ENCODE measurements at regions not wholly inside any gene's neighbourhood (a gene's known extent, or its start where the extent isn't known, plus 50 kb on each side); places are given as distances from the start of the nearest gene placed in this dataset.
A peak's percentile ranks its signal among the peaks of the same experiment; 100 is the strongest.

DNA sequence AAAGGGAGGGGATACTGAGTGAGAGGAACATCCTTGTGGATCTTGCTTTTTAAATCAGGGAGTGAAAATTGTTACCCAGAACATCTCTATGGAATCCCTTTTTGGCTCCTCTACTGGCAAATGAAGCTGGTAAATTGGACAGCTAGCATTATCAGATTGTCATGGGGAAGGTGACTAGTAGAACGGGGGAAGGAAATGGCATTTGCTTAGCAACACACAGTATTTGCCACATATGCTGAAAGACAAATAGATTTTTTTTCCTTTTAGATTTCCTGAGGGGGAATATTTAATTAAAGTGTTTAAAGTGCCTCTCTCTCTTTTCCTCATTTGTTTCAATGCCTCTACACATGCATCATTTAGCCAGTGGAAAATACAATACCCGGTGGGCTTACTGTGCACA is 573.5 kb downstream of the BCKDHB start:
- no peak for DNase-seq

DNA sequence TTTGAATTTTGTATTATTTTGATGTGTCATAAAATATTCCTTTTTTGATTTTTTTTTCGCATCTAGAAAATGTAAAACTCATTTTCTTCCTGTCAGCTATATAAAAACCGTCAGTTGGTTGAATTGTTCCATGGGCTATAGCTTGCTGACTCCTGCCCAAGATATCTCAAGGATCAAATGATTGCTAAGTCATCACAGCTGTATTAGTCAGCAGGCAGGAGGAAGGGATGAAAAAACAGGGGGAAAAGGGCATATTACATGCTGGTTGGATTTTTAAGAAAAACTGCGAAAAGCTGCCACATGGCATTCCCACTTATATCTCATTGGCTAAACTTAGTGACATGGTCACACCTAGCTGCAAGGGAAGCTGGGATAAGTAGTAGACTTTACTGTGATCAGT is 569.9 kb downstream of the BCKDHB start:
- DNase-seq, result no peak

- no peak for DNase-seq
Observed at GRCh38 chr6:80674669-80675068, 568.2 kb downstream of the BCKDHB start.

DNA sequence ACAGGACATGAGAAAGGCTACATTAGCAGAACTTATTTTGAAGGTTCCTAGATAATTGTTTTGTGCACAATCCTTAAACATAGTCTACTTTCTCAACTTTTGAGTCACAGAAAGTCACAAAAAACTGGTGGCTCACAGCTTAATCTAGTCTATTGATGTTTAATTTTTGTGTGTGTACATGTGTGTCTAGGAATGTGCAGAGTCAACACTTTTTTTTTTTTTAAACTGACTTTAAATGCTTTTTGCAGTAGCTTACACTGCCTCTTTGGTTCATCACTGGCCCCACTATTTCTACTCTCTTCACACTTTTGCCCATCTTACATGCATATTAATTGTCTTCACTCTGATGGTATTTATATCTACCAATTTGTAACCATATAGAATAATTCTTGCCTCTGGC is 566.9 kb downstream of the BCKDHB start:
- DNase-seq, result no peak

- DNase-seq, result no peak
Observed at GRCh38 chr6:80667006-80667405, 560.5 kb downstream of the BCKDHB start.

DNA sequence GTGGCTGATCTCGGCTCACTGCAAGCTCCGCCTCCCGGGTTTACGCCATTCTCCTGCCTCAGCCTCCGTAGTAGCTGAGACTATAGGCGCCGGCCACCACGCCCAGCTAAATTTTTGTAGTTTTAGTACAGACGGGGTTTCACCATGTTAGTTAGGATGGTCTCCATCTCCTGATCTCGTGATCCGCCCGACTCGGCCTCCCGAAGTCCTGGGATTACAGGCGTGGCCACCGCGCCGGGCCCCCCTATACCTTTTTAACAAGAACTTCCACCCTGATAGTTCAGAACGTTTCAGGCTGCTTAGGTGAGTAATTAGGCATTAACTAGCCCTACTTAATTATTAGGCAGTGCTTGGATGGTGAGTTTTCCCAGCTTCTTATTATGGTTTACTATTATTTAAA is 552.5 kb downstream of the BCKDHB start:
- DNase-seq, result no peak

GRCh38 chr6:80647156-80647555 is 540.7 kb downstream of the BCKDHB start:
- no peak for DNase-seq

DNA sequence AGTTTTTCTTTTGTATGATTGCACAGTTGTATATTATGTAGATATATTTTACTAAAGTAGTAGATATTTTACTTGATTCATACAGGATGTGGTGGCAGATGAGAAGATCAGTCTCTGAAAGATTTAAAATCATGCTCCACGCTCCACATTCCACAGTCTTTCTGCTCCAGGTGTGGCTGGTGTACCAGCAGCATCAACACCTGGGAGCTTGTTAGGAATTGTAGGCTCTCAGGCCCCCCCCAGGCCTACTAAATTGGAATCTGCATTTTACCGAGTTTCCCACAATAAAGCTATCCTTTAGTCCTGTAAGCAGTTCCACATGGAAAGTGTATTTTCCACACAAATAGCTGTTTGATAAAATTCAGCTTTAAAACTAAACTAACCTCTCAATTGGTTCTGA is 537.4 kb downstream of the BCKDHB start:
- no peak for DNase-seq

GRCh38 chr6:80642452-80642851 is 536.0 kb downstream of the BCKDHB start:
- no peak for DNase-seq

DNA sequence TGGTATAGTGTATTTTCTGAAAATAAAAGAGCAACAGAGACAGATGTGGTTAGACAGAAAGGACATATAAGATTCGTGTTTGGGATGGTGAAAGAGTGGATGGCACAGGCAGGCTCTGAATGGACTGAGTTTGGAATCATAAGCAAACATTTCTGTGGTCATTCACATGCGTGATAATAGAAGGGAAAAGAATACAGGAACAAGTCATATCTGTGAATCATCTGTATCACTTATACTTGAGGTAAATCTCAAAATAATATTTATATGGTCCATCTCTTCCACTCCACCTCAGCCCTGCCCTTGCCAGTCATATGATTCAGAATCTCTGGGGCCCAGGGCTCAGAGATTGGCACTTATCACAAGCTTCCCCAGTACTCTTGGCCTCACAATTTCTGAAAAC is 535.1 kb downstream of the BCKDHB start:
- no peak for DNase-seq

GRCh38 chr6:80640176-80640575 is 533.7 kb downstream of the BCKDHB start:
- no peak for DNase-seq

DNA sequence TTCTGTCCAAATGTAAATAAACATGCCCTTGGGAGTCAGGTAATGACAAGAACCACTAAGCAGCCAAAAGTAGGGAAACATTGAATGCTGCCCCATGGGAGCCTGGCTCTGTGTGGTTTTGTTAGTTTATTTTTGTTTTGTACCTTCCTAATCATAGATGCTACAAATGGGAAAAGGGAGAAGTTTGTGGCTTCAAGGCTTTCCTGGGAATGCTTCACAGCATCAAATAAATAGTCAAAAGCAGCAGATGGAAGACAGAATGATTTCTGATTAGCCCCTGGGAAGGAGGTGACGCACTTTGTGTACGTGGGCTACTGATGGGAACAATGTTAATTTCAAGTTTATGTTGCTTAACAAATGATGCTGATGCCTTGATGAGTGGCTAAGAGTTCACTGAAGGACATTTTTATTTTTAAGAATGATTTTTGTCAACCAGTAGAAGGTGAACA is 532.7 kb downstream of the BCKDHB start:
- DNase-seq, result no peak

GRCh38 chr6:80638213-80639055 is 532.0 kb downstream of the BCKDHB start:
- peak; percentile 24 for DNase-seq

DNA sequence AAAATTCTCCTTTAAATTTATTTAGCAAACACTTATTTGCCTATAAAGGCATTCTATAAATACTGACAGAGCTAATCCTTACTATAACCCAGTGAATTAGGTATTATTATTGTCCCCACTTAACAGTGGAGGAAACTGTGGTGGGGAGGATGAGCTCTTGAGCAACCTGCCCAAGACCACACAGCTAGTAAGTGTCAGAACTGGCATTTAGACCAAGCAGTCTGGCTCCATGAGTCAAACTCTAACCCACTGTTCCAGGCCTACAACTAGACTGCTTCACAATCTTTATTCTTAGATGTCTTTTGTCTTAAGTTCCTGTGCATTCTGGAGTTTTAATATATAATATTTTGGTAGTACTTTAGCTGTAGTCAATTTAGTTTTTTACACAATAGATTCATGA is 530.8 kb downstream of the BCKDHB start:
- DNase-seq, result no peak

GRCh38 chr6:80636689-80637088 is 530.2 kb downstream of the BCKDHB start:
- DNase-seq, result no peak

GRCh38 chr6:80633412-80633811 is 526.9 kb downstream of the BCKDHB start:
- DNase-seq, result no peak

GRCh38 chr6:80625405-80625804 is 518.9 kb downstream of the BCKDHB start:
- no peak for DNase-seq

DNA sequence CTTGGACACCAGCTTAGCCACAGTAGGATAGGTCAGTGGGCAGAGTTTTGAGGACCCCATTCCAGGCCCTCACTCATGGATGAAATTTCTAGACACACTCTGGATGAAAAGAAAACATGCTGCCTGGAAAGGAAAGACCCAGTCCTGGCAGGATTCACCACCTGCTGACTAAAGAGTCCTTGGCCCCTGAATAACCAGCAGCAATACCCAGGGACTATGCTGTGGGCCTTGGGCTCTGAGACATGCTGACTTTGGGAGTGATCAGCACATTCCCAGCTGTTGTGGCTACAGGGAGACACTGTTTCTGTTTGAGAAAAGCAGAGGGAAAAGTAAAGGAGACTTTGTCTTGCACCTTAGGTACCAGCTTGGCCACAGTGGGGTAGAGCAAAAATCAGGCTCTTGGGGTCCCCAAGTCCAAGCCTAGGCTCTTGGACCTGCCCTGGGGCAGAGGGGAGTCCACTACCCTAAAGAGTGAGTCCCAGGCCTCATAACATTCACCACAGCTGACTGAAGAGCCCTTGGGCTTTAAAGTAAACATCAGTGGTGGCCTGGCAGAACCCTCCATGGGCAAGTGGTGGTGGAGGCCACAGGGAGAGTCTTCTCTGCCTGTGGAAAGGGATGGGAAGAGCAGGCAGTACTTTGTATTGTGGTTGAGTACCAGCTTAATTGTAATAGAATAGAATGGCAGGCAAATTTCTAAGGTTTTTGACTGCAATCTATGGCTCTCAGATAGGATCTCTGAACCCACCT is 516.8 kb downstream of the BCKDHB start:
- DNase-seq, result no peak

- no peak for DNase-seq
Observed at GRCh38 chr6:80622641-80623040, 516.2 kb downstream of the BCKDHB start.

DNA sequence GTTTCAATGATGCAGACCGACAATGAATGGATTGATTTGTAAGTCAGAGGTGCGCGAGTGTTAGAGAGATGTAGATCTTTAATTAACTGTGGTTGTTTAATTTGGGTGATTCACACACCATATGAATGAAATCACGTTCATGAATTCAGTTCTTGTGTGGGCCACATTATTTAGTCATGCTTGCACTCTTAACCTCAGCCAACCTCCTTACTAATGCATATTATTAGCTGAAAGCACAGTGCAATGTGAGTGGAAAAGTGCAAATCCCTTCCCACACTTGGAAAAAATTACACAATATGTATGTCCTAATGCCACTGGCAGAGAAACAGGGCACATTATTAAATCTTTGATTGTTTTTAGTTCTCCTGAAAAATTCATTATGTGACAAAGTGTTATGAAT is 512.5 kb downstream of the BCKDHB start:
- DNase-seq, result no peak

DNA sequence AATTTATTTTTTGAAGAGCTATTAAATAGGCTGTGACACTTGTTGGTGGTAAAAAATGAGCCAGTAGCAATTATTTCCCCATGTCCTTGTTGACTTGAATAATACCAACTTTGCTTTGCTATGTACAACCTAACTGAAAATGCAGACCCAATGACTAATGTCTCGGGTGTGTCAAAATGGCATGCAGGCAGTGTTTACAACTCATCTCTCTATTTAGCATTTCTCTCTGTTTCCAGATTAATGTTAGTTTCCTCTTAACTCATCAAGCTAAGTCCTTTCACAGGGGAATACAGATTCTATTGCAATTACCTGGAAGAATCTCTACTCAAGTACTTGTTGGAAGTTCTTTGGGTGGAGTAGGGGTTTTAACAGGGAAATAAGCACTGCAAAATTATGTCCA is 504.4 kb downstream of the BCKDHB start:
- peak; percentile 1 for DNase-seq

DNA sequence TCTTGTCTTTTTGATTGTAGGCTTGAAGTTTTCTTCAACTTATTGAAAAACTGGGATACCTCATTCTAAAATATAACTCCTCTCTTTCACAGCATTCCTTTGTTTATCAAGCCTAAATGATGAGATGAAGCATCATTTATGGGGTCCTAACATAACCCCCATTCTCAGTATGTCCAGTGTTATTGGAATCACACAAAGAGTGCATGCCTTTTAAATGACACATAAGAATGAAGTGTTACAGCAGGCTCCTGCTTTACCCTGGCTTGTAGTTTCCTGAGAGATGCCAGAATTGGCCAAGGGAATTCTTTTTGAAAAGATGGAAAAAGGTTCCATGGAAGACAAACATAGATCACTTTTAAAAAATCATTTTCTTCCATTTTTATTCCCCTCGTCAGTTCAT is 502.4 kb downstream of the BCKDHB start:
- no peak for DNase-seq

GRCh38 chr6:80607811-80608391 is 501.4 kb downstream of the BCKDHB start:
- DNase-seq, result no peak

Data from activated CD4-positive, alpha-beta T cell treated with anti-CD3 and anti-CD28 coated beads, Interleukin-2, Interleukin-6, amounts not matched to agents 100 ng/mL and 50 ng/mL, durations not matched to agents 16 hours and 8 hours (primary cell).